Astrocyte (in vitro differentiated cells and primary cell): ENCODE measurements at regions not wholly inside any gene's neighbourhood (a gene's known extent, or its start where the extent isn't known, plus 50 kb on each side); places are given as distances from the start of the nearest gene placed in this dataset.

ENCODE experiments used
- DNase-seq: peaks from one replicate; pipeline ENCODE4 v3.0.0-alpha.2; 2010; ENCODE audit warnings: low read depth
- FAIRE-seq: peaks from 2 replicates; lab custom pipeline; 2011; peaks lifted over from hg19 to GRCh38; lab: Jason Lieb, UNC
- H2AFZ ChIP-seq: 2 replicates; pipeline ENCODE4 v1.6.0; 2012; ENCODE audit warnings: low read depth, low read length, inconsistent platforms
- H3K27ac ChIP-seq: 2 replicates; pipeline ENCODE4 v1.5.1; 2011; ENCODE audit warnings: low read depth, low read length, inconsistent platforms
- H3K27me3 ChIP-seq: 2 replicates; pipeline ENCODE4 v1.6.0; 2011; ENCODE audit warnings: low read length, inconsistent platforms; ENCODE audit not compliant: insufficient read depth
- H3K36me3 ChIP-seq: 2 replicates; pipeline ENCODE4 v1.5.1; 2011; ENCODE audit warnings: low read length, inconsistent platforms; ENCODE audit not compliant: insufficient read depth
- H3K4me1 ChIP-seq: 2 replicates; pipeline ENCODE4 v1.5.1; 2011; ENCODE audit warnings: low read length, inconsistent platforms; ENCODE audit not compliant: insufficient read depth
- H3K4me2 ChIP-seq: 2 replicates; pipeline ENCODE4 v1.6.0; 2012; ENCODE audit warnings: low read length, inconsistent platforms
- H3K4me3 ChIP-seq: 2 replicates; pipeline ENCODE4 v1.5.1; 2011; ENCODE audit warnings: low read depth, mild to moderate bottlenecking, low read length, inconsistent platforms; ENCODE audit not compliant: insufficient read depth
- H3K79me2 ChIP-seq: 2 replicates; pipeline ENCODE4 v1.6.0; 2012; ENCODE audit warnings: mild to moderate bottlenecking, low read length, inconsistent platforms; ENCODE audit not compliant: insufficient read depth
- H3K9ac ChIP-seq: 2 replicates; pipeline ENCODE4 v1.6.0; 2012; ENCODE audit warnings: mild to moderate bottlenecking, low read length, inconsistent platforms
- H3K9me3 ChIP-seq: 2 replicates; pipeline ENCODE4 v1.5.1; 2012; ENCODE audit warnings: low read depth, mild to moderate bottlenecking, low read length, inconsistent platforms; ENCODE audit not compliant: insufficient read depth
- H4K20me1 ChIP-seq: 2 replicates; pipeline ENCODE4 v1.6.0; 2012; ENCODE audit warnings: low read length, inconsistent platforms; ENCODE audit not compliant: insufficient read depth
- H3K27ac Mint-ChIP-seq: one replicate; pipeline ENCODE4 v1.8.0; 2021; ENCODE audit warnings: mild to moderate bottlenecking, mixed read lengths; ENCODE audit not compliant: unreplicated experiment
- H3K27me3 Mint-ChIP-seq: one replicate; pipeline ENCODE4 v1.8.0; 2021; ENCODE audit warnings: low read depth, mixed read lengths; ENCODE audit not compliant: unreplicated experiment
- H3K36me3 Mint-ChIP-seq: one replicate; pipeline ENCODE4 v1.8.0; 2021; ENCODE audit warnings: low read depth, mixed read lengths; ENCODE audit not compliant: unreplicated experiment
- H3K4me1 Mint-ChIP-seq: one replicate; pipeline ENCODE4 v1.8.0; 2021; ENCODE audit warnings: low read depth, mixed read lengths; ENCODE audit not compliant: unreplicated experiment
- H3K4me3 Mint-ChIP-seq: one replicate; pipeline ENCODE4 v1.8.0; 2021; ENCODE audit warnings: mild to moderate bottlenecking, moderate library complexity, mixed read lengths; ENCODE audit not compliant: unreplicated experiment
- H3K9me3 Mint-ChIP-seq: one replicate; pipeline ENCODE4 v1.8.0; 2021; ENCODE audit warnings: mild to moderate bottlenecking, mixed read lengths; ENCODE audit not compliant: unreplicated experiment
- EZH2 ChIP-seq: IDR thresholded peaks from 2 replicates; pipeline ENCODE4 v1.6.1; 2012; ENCODE audit warnings: mild to moderate bottlenecking, low read length, inconsistent platforms; ENCODE audit not compliant: insufficient read depth
- TF ChIP-seq, protein P1 (sequence below): IDR thresholded peaks from 2 replicates; pipeline ENCODE4 v1.5.1; 2011; ENCODE audit warnings: low read depth, mild to moderate bottlenecking, inconsistent platforms, low read length, moderate library complexity; ENCODE audit not compliant: insufficient read depth

DNA sequence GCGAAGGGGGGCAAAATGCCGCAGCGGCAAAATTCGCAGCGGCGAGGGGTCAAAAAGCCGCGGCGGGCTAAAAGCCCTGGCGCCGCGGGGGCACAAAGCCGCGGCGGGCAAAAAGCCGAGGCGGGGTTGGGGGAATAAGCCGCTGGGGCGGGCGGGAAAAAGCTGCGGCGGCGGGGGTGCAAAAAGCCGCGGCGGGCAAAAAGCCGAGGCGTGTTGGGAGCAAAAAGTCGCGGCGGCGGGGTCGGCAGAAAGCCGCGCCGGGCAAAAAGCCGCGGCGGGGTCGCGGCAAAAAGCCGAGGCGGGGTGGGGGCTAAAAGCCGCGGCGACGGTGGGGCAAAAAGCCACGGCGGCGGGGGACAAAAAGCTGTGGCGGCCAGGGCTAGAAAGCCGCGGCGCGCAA is 3902.5 kb downstream of the SRGAP2C start:
- no peak overlapping the region for H3K9ac ChIP-seq
- DNase-seq (no peak), FAIRE-seq (no peak)
- no peaks in the 10 kb centered on the region for H3K4me1 ChIP-seq
- no peaks in the 10 kb centered on the region for H3K36me3 ChIP-seq
- no peaks in the 10 kb centered on the region for H3K36me3 Mint-ChIP-seq
- no peaks in the 10 kb centered on the region for H3K4me1 Mint-ChIP-seq
- no peak for TF ChIP-seq EZH2
- TF ChIP-seq, protein P1, sequence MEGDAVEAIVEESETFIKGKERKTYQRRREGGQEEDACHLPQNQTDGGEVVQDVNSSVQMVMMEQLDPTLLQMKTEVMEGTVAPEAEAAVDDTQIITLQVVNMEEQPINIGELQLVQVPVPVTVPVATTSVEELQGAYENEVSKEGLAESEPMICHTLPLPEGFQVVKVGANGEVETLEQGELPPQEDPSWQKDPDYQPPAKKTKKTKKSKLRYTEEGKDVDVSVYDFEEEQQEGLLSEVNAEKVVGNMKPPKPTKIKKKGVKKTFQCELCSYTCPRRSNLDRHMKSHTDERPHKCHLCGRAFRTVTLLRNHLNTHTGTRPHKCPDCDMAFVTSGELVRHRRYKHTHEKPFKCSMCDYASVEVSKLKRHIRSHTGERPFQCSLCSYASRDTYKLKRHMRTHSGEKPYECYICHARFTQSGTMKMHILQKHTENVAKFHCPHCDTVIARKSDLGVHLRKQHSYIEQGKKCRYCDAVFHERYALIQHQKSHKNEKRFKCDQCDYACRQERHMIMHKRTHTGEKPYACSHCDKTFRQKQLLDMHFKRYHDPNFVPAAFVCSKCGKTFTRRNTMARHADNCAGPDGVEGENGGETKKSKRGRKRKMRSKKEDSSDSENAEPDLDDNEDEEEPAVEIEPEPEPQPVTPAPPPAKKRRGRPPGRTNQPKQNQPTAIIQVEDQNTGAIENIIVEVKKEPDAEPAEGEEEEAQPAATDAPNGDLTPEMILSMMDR, result no peak
- no peak overlapping the region for H2AFZ ChIP-seq
- no peak overlapping the region for H3K27ac Mint-ChIP-seq
- H4K20me1 ChIP-seq, result no peaks in the 10 kb centered on the region
- no peaks in the 10 kb centered on the region for H3K27me3 ChIP-seq
- H3K4me3 ChIP-seq, result no peak overlapping the region
- peaks cover 32% of the 10 kb centered on the region for H3K9me3 Mint-ChIP-seq
- H3K9me3 ChIP-seq, result peaks cover 16% of the 10 kb centered on the region
- H3K27ac ChIP-seq, result no peak overlapping the region
- no peak overlapping the region for H3K4me2 ChIP-seq
- no peaks in the 10 kb centered on the region for H3K79me2 ChIP-seq
- H3K4me3 Mint-ChIP-seq, result no peak overlapping the region
- H3K27me3 Mint-ChIP-seq, result no peaks in the 10 kb centered on the region

DNA sequence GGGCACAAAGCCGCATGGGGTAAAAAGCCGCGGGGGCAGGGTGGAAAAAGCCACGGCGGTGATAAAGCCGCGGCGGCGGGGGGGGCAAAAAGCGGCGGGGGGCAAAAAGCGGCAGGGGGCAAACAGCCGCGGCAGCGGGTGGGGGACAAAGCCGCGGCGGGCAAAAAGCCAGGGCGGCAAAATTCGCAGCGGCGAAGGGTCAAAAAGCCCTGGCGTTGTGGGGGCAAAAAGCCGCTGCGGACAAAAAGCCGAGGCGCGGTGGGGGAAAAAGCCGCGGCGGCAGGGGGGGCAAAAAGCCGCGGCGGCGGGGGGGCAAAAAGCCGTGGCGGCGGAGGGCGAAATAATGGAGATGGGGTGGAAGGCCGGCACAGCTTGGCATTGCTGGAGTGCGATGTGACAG is 3902.9 kb downstream of the SRGAP2C start:
- Histone ChIP-seq H2AFZ (no peak overlapping the region), H3K9ac (no peak overlapping the region), H3K79me2 (no peaks in the 10 kb centered on the region), H3K27ac (no peak overlapping the region), H3K27me3 (no peaks in the 10 kb centered on the region), H3K4me3 (no peak overlapping the region), H3K9me3 (peaks cover 16% of the 10 kb centered on the region), H4K20me1 (no peaks in the 10 kb centered on the region), H3K4me1 (no peaks in the 10 kb centered on the region), H3K4me2 (no peak overlapping the region), H3K36me3 (no peaks in the 10 kb centered on the region)
- Mint-ChIP-seq H3K36me3 (no peaks in the 10 kb centered on the region), H3K27ac (no peak overlapping the region), H3K4me1 (no peaks in the 10 kb centered on the region), H3K4me3 (no peak overlapping the region), H3K27me3 (no peaks in the 10 kb centered on the region), H3K9me3 (peaks cover 28% of the 10 kb centered on the region)
- DNase-seq (no peak), FAIRE-seq (no peak)
- TF ChIP-seq, protein P1, result no peak
- no peak for TF ChIP-seq EZH2

DNA sequence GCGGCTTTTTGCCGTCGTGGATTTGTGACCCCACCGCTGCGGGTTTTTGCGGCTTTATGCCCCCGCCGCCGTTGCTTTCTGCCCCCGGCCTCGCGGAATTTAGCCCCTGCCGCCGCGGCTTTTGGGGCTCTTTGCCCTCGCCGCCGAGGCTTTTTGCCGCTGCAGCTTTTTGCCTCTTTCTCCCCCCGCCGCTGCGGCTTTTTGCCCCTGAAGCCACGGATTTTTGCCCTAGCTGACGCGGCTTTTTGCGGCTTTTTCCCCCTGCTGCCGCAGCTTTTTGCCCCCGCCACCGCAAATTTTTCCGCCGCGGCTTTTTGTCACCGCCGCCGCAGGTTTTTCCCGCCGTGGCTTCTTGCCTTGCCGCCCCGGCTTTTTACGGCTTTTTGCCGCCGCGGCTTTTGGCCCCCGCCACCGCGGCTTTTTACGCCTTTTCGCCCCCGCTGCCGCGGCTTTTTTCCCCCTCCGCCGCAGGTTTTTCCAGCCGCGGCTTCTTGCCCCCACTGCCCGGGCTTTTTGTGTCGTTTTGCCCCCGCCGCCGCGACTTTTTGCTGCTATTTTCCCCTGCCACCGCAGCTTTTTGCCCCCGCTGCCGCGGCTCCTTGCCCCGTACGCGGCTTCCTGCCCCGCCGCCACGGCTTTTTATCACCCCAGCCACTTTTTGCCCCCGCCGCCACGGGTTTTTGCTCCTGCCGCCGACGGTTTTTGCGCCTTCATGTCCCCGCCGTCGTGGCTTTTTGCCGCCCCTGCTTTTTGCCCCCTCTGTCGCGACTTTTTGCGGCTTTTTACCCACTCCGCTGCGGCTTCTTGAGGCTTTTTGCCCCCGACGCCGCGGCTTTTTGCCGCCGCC is 3933.6 kb downstream of the SRGAP2C start:
- Histone ChIP-seq H4K20me1 (no peaks in the 10 kb centered on the region), H3K9me3 (no peaks in the 10 kb centered on the region), H3K9ac (no peak overlapping the region), H3K79me2 (no peaks in the 10 kb centered on the region), H3K27me3 (no peaks in the 10 kb centered on the region), H3K27ac (no peak overlapping the region), H3K4me2 (no peak overlapping the region), H3K4me1 (no peaks in the 10 kb centered on the region), H2AFZ (no peak overlapping the region), H3K4me3 (no peak overlapping the region), H3K36me3 (no peaks in the 10 kb centered on the region)
- Mint-ChIP-seq H3K4me1 (no peaks in the 10 kb centered on the region), H3K4me3 (no peak overlapping the region), H3K9me3 (peaks cover 14% of the 10 kb centered on the region), H3K27me3 (no peaks in the 10 kb centered on the region), H3K36me3 (no peaks in the 10 kb centered on the region), H3K27ac (no peak overlapping the region)
- FAIRE-seq (no peak), DNase-seq (no peak)
- TF ChIP-seq, protein P1, result no peak
- no peak for TF ChIP-seq EZH2
